Mesenchymal stem cell (in vitro differentiated cells and primary cell): ENCODE measurements at regions not wholly inside any gene's neighbourhood (a gene's known extent, or its start where the extent isn't known, plus 50 kb on each side); places are given as distances from the start of the nearest gene placed in this dataset.
"Not testable (repeated sequence)": the region's sequence is repeated elsewhere in the genome, so short reads cannot be mapped to it uniquely, and the experiment has no call there.

ENCODE experiments used
- DNase-seq: peaks from one replicate; pipeline ENCODE4 v3.0.0-alpha.2; 2013
- H2AFZ ChIP-seq: one replicate; pipeline ENCODE4 v1.6.1; 2013; ENCODE audit warnings: low read depth, mild to moderate bottlenecking, control low read depth, inconsistent platforms, low read length, moderate library complexity
- H2AK5ac ChIP-seq: 2 replicates; pipeline ENCODE4 v1.6.1; 2013; ENCODE audit warnings: low read length, moderate library complexity, mild to moderate bottlenecking, inconsistent platforms; ENCODE audit not compliant: severe bottlenecking
- H2BK120ac ChIP-seq: one replicate; pipeline ENCODE4 v1.6.1; 2013; ENCODE audit warnings: low read depth, mild to moderate bottlenecking, inconsistent platforms, low read length, moderate library complexity
- H2BK12ac ChIP-seq, 2 experiments: one replicate each; pipeline ENCODE4 v1.6.1; 2013; ENCODE audit warnings: inconsistent platforms in 2 of 2, low read length in 2 of 2, mild to moderate bottlenecking in 2 of 2, moderate library complexity in 2 of 2, control low read depth in 1 of 2
- H2BK15ac ChIP-seq: one replicate; pipeline ENCODE4 v1.6.1; 2013; ENCODE audit warnings: mild to moderate bottlenecking, low read depth, inconsistent platforms; ENCODE audit not compliant: poor library complexity, severe bottlenecking
- H2BK5ac ChIP-seq: 2 replicates; pipeline ENCODE4 v1.6.1; 2013; ENCODE audit warnings: low read depth, mild to moderate bottlenecking, low read length, control low read depth, inconsistent platforms; ENCODE audit not compliant: poor library complexity, severe bottlenecking
- H3K14ac ChIP-seq, 2 experiments: one replicate each; pipeline ENCODE4 v1.6.1; 2013; ENCODE audit warnings: inconsistent platforms in 2 of 2, low read length in 2 of 2, control low read depth in 1 of 2, mild to moderate bottlenecking in 1 of 2, moderate library complexity in 1 of 2
- H3K18ac ChIP-seq, 2 experiments: one replicate each; pipeline ENCODE4 v1.6.1; 2013; ENCODE audit warnings: inconsistent platforms in 2 of 2, low read length in 2 of 2, control low read depth in 1 of 2, low read depth in 1 of 2, mild to moderate bottlenecking in 1 of 2
- H3K23ac ChIP-seq, 2 experiments: one replicate each; pipeline ENCODE4 v1.6.1; 2013; ENCODE audit warnings: inconsistent platforms in 2 of 2, low read length in 2 of 2, mild to moderate bottlenecking in 2 of 2, moderate library complexity in 2 of 2, control low read depth in 1 of 2
- H3K27ac ChIP-seq: 2 replicates; pipeline ENCODE4 v1.5.1; 2013; ENCODE audit warnings: mild to moderate bottlenecking, moderate library complexity, low read length, control low read depth, inconsistent platforms; ENCODE audit not compliant: poor library complexity, severe bottlenecking
- H3K27me3 ChIP-seq, 2 experiments: 2 replicates each; pipeline versions ENCODE4 v1.6.1 to v1.7.0; 2013; ENCODE audit warnings: low read length in 2 of 2, mild to moderate bottlenecking in 2 of 2, moderate library complexity in 2 of 2, control low read depth in 1 of 2, inconsistent platforms in 1 of 2; ENCODE audit not compliant: control insufficient read depth in 1 of 2, insufficient read depth in 1 of 2
- H3K36me3 ChIP-seq, 2 experiments: 2 replicates each; pipeline versions ENCODE4 v1.6.1 to v1.7.0; 2013; ENCODE audit warnings: low read length in 2 of 2, control low read depth in 1 of 2, inconsistent platforms in 1 of 2, low read depth in 1 of 2, mild to moderate bottlenecking in 1 of 2; ENCODE audit not compliant: insufficient read depth in 2 of 2, control insufficient read depth in 1 of 2
- H3K4ac ChIP-seq, 2 experiments: one replicate each; pipeline ENCODE4 v1.6.1; 2013; ENCODE audit warnings: inconsistent platforms in 2 of 2, low read length in 2 of 2, mild to moderate bottlenecking in 2 of 2, moderate library complexity in 2 of 2, control low read depth in 1 of 2, low read depth in 1 of 2
- H3K4me1 ChIP-seq: 2 replicates; pipeline ENCODE4 v1.6.1; 2013; ENCODE audit warnings: low read depth, low read length, control low read depth; ENCODE audit not compliant: control insufficient read depth, insufficient read depth
- H3K4me2 ChIP-seq: 2 replicates; pipeline ENCODE4 v1.6.1; 2013; ENCODE audit warnings: low read length, mild to moderate bottlenecking, inconsistent platforms; ENCODE audit not compliant: poor library complexity, severe bottlenecking
- H3K4me3 ChIP-seq, 2 experiments: 2 replicates each; pipeline versions ENCODE4 v1.5.1 to v1.7.0; 2013; ENCODE audit warnings: low read length in 2 of 2, mild to moderate bottlenecking in 2 of 2, control low read depth in 1 of 2, low read depth in 1 of 2; ENCODE audit not compliant: insufficient read depth in 1 of 2
- H3K79me1 ChIP-seq: replicated peaks from 2 replicates; pipeline ENCODE4 v1.6.1; 2013; ENCODE audit warnings: mild to moderate bottlenecking, control low read depth, low read length, inconsistent platforms; ENCODE audit not compliant: poor library complexity, severe bottlenecking
- H3K9ac ChIP-seq: 2 replicates; pipeline ENCODE4 v1.7.0; 2013; ENCODE audit warnings: mild to moderate bottlenecking, low read length, moderate library complexity
- H3K9me3 ChIP-seq: 2 replicates; pipeline ENCODE4 v1.7.0; 2013; ENCODE audit warnings: mild to moderate bottlenecking, low read length; ENCODE audit not compliant: control insufficient read depth
- H4K8ac ChIP-seq: one replicate; pipeline ENCODE4 v1.6.1; 2013; ENCODE audit warnings: inconsistent platforms, mild to moderate bottlenecking, low read length, moderate library complexity
- H4K91ac ChIP-seq: one replicate; pipeline ENCODE4 v1.6.1; 2013; ENCODE audit warnings: mild to moderate bottlenecking, low read length, inconsistent platforms
- WGBS: methylation state at CpG from one replicate; pipeline ENCODE4 v1.1.7; 2013; ENCODE audit warnings: mixed read lengths; 5-methylcytosine and 5-hydroxymethylcytosine counted together

DNA sequence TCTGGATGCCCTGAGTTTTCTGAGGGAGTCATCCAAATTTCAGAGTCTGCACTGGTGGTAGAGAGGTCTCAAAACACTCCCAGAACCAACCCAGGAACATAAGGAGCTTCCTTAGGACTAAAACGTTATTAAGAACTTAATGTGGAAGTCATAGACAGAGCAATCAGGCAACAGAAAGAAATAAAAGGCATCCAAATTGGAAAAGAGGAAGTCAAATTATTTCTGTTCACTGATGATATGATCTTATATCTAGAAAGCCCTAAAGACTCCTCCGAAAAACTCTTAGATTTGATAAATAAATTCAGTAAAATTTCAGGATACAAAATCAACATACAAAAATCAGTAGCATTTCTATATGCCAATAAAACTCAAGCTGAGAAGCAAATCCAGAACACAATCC, 63.7 kb downstream of the KCNC4 start:
- H3K27ac ChIP-seq, H3K14ac ChIP-seq, H3K9ac ChIP-seq, H2AFZ ChIP-seq, H2BK15ac ChIP-seq, H3K79me1 ChIP-seq, H3K4me2 ChIP-seq, H3K18ac ChIP-seq, H3K23ac ChIP-seq, H4K8ac ChIP-seq, H3K4me1 ChIP-seq, DNase-seq, H2AK5ac ChIP-seq, H3K36me3 ChIP-seq, H3K9me3 ChIP-seq, H3K4me3 ChIP-seq, H3K4ac ChIP-seq, H2BK120ac ChIP-seq, H4K91ac ChIP-seq, H2BK12ac ChIP-seq, H2BK5ac ChIP-seq: not testable (repeated sequence)
- H3K27me3 ChIP-seq: peaks cover 30 to 31% of the 10 kb centered on the region in 2 experiments
- WGBS: 80% methylated on average over 1 of the region's 2 CpGs

DNA sequence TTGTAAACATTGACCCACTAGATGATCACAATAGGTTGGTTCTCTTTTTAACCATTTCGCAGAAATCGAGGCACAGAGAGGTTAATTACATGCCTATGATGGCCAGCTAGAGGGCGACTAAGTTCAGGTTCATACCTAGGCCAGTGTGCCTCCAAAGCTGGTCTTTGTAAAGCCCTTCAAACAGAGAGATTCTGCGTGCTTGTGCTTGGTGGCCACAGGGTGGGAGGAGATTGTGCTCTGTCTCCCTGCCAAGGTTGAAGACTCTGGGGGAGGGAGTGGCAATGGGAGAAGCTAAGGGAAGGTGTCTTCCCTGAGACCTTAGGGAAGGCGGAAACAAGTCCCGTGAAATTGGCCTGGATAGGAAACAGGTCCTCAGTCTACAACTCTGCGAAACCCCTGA, 59.1 kb upstream of the RBM15 start:
- no peaks in the 10 kb centered on the region for H3K36me3 ChIP-seq
- DNase-seq: no peak
- H4K91ac ChIP-seq: no peak overlapping the region
- no peak overlapping the region for H4K8ac ChIP-seq
- no peaks in the 10 kb centered on the region for H3K4me1 ChIP-seq
- no peak overlapping the region for H2BK15ac ChIP-seq
- H3K27me3 ChIP-seq: peaks cover 10 to 33% of the 10 kb centered on the region in 2 experiments
- no peak overlapping the region for H3K23ac ChIP-seq
- H3K9ac ChIP-seq: no peak overlapping the region
- WGBS: 62% methylated on average over 7 of the region's 7 CpGs
- H3K9me3 ChIP-seq: no peaks in the 10 kb centered on the region
- H2AFZ ChIP-seq: no peak overlapping the region
- no peak overlapping the region for H2BK120ac ChIP-seq
- H2BK12ac ChIP-seq: no peak overlapping the region
- no peak overlapping the region for H3K4me3 ChIP-seq
- no peak overlapping the region for H3K18ac ChIP-seq
- H2AK5ac ChIP-seq: no peak overlapping the region
- no peak overlapping the region for H2BK5ac ChIP-seq
- H3K14ac ChIP-seq: no peak overlapping the region
- no peak overlapping the region for H3K4ac ChIP-seq
- H3K79me1 ChIP-seq: no peaks in the 10 kb centered on the region
- no peak overlapping the region for H3K27ac ChIP-seq
- no peak overlapping the region for H3K4me2 ChIP-seq

DNA sequence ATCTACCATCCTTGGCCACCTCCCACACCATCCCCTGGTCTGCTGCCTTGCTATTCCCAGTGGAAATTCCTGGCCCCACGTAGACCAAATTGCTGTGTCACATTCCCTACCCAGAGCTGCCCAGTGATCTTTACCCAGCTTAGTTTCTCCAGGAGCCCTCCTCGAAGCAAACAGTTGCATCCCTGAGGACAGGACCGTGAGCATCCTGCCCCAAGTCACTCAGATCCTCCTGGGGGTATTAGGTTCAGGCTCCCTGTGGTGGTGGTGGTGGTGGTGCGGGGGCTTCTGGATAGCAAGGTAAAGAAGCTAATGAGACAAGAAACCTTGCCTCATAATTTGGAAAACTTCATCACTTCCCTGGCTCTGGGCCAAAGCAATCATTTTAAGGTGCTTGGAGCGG, 58.4 kb upstream of the RBM15 start:
- Histone ChIP-seq H3K14ac (no peak overlapping the region), H4K8ac (no peak overlapping the region)
- WGBS: 63% methylated on average over 3 of the region's 5 CpGs

DNA sequence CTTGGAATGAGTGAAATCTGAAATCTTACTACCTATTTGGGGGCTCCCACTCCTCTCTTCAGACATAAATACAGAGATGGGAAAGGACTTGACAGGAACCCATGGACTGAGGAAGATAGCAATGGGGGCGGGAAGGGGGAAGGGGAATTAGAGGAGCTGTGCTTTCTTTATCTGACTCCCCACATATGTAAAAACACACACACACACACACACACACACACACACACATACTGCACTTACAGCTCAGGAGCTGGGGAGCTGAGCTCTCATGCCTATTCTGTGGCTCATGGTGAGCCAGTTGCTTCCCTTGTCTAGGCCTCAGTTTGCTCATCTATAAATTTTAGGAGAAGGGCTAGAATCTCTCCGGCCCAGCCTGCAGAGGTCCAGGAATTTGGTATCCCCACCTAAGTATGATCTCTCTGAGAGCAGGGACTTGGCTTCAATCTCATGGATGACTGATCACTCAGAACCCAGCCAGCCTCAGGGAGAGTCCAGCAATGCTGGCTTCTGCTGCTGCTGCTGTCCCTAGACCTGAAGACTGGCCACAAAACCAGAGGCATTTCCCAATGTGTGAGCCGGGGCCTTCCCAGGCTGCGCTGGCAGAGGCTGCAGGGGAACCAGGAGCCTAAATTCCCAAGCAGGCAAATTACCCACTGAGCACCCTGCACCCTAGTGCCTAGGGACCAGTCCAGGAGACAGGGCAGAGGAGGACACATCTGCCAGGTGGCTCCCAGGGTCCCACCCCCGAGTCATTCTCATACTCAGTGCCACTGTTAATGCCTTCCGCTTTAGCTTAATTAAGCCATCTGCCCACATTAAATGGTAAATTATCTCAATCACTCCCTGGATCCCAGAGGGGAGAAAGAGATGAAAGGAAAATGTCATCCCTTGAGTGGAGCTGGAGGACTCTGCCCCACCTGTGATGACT, 57.5 kb upstream of the RBM15 start:
- peaks cover 7 to 28% of the 10 kb centered on the region in 2 experiments for H3K27me3 ChIP-seq
- no peak overlapping the region for H2BK15ac ChIP-seq
- H3K14ac ChIP-seq: no peak overlapping the region
- H3K23ac ChIP-seq: no peak overlapping the region
- no peak overlapping the region for H4K91ac ChIP-seq
- H2AK5ac ChIP-seq: no peak overlapping the region
- H3K18ac ChIP-seq: no peak overlapping the region
- no peak overlapping the region for H3K27ac ChIP-seq
- no peak overlapping the region for H2BK12ac ChIP-seq
- no peak overlapping the region for H3K9ac ChIP-seq
- no peak overlapping the region for H2BK5ac ChIP-seq
- H3K4me1 ChIP-seq: no peaks in the 10 kb centered on the region
- no peaks in the 10 kb centered on the region for H3K36me3 ChIP-seq
- H3K4ac ChIP-seq: no peak overlapping the region
- no peak overlapping the region for H4K8ac ChIP-seq
- H2BK120ac ChIP-seq: no peak overlapping the region
- H3K4me2 ChIP-seq: no peak overlapping the region
- H3K79me1 ChIP-seq: no peaks in the 10 kb centered on the region
- peak; percentile 2 for DNase-seq
- no peaks in the 10 kb centered on the region for H3K9me3 ChIP-seq
- no peak overlapping the region for H2AFZ ChIP-seq
- H3K4me3 ChIP-seq: no peak overlapping the region
- 83% methylated on average over 3 of the region's 6 CpGs for WGBS

More for the DNA sequence above, 58.4 kb upstream of the RBM15 start:
- H3K79me1 ChIP-seq: no peaks in the 10 kb centered on the region
- H4K91ac ChIP-seq: no peak overlapping the region
- peaks cover 10 to 33% of the 10 kb centered on the region in 2 experiments for H3K27me3 ChIP-seq
- no peak overlapping the region for H3K4me3 ChIP-seq
- H2BK5ac ChIP-seq: no peak overlapping the region
- no peaks in the 10 kb centered on the region for H3K9me3 ChIP-seq
- no peak overlapping the region for H2BK15ac ChIP-seq
- no peak for DNase-seq
- no peak overlapping the region for H2AFZ ChIP-seq
- H3K4me2 ChIP-seq: no peak overlapping the region
- no peaks in the 10 kb centered on the region for H3K36me3 ChIP-seq
- no peak overlapping the region for H3K27ac ChIP-seq
- no peak overlapping the region for H2AK5ac ChIP-seq
- H2BK120ac ChIP-seq: no peak overlapping the region
- no peak overlapping the region for H3K9ac ChIP-seq
- H3K18ac ChIP-seq: no peak overlapping the region
- no peak overlapping the region for H3K23ac ChIP-seq
- no peaks in the 10 kb centered on the region for H3K4me1 ChIP-seq
- H2BK12ac ChIP-seq: no peak overlapping the region
- no peak overlapping the region for H3K4ac ChIP-seq
